ENCODE measurements at regions not wholly inside any gene's neighbourhood (a gene's known extent, or its start where the extent isn't known, plus 50 kb on each side); places are given as distances from the start of the nearest gene placed in this dataset.

DNA sequence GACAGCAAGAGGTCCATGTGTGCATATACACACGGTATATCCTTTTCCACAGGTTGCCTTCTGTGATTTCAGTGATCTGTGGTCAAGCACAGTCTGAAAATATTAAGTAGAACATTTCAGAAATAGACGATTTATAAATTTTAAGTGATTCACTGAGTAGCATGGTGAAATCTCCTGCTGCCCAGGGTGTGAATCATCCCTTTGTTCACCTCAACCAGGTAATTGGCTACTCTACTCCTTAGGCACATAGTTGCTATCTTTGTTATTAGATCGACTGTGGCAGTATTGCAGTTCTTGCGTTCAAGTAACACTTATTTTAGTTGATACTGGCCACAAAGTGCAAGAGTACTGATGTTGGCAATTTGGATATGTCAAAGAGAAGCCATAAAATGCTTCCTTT, 1421.7 kb downstream of the GRIK2 start:
- H3K4me2 ChIP-seq (ENCODE audit: insufficient read depth, low read length) = no peak overlapping the region
- intact Hi-C loops (cut with micrococcal nuclease) = no loop called here
- no peak for TF ChIP-seq POLR2A (IDR thresholded peaks at IDR 0.05; ENCODE audit: low read depth, low read length)
- no peak for TF ChIP-seq FOS (IDR thresholded peaks at IDR 0.05; ENCODE audit: borderline replicate concordance, insufficient read depth, low read length)
- TF ChIP-seq, protein P1, sequence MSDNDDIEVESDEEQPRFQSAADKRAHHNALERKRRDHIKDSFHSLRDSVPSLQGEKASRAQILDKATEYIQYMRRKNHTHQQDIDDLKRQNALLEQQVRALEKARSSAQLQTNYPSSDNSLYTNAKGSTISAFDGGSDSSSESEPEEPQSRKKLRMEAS (IDR thresholded peaks at IDR 0.05; ENCODE audit: insufficient read depth, insufficient read length) = no peak
- TF ChIP-seq, protein P2, sequence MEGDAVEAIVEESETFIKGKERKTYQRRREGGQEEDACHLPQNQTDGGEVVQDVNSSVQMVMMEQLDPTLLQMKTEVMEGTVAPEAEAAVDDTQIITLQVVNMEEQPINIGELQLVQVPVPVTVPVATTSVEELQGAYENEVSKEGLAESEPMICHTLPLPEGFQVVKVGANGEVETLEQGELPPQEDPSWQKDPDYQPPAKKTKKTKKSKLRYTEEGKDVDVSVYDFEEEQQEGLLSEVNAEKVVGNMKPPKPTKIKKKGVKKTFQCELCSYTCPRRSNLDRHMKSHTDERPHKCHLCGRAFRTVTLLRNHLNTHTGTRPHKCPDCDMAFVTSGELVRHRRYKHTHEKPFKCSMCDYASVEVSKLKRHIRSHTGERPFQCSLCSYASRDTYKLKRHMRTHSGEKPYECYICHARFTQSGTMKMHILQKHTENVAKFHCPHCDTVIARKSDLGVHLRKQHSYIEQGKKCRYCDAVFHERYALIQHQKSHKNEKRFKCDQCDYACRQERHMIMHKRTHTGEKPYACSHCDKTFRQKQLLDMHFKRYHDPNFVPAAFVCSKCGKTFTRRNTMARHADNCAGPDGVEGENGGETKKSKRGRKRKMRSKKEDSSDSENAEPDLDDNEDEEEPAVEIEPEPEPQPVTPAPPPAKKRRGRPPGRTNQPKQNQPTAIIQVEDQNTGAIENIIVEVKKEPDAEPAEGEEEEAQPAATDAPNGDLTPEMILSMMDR (IDR thresholded peaks at IDR 0.05; ENCODE audit: extremely low read depth in 1 of 2, insufficient read depth in 1 of 2, low read depth in 1 of 2, low read length in 2 of 2) = no peak
- TF ChIP-seq GATA2 (IDR thresholded peaks at IDR 0.05; ENCODE audit: insufficient read depth, insufficient read length, low read depth, low read length) = no peak
- TF ChIP-seq POLR2AphosphoS5 (IDR thresholded peaks at IDR 0.05; ENCODE audit: insufficient read depth, low read depth, low read length) = no peak
- TF ChIP-seq JUN (IDR thresholded peaks at IDR 0.05; ENCODE audit: borderline replicate concordance, insufficient read depth, insufficient read length, low read depth) = no peak
- no peak for TF ChIP-seq EZH2 (IDR thresholded peaks at IDR 0.05; ENCODE audit: borderline replicate concordance, low read depth, low read length, severe bottlenecking)
- TF ChIP-seq MYC (IDR thresholded peaks at IDR 0.05; ENCODE audit: low read depth, low read length) = no peak
- H3K27me3 ChIP-seq (ENCODE audit: control insufficient read depth in 2 of 2, insufficient read depth in 2 of 2, low read length in 2 of 2) = no peaks in the 10 kb centered on the region
- H3K9ac ChIP-seq (replicated peaks; ENCODE audit: extremely low read depth, insufficient read depth, low read length) = no peak overlapping the region
- H3K4me3 ChIP-seq (replicated peaks in 1 of 3; ENCODE audit: insufficient read depth in 1 of 3, low read depth in 1 of 3, low read length in 3 of 3) = no peak overlapping the region
- H3K79me2 ChIP-seq (ENCODE audit: control insufficient read depth, insufficient read depth, low read length) = no peaks in the 10 kb centered on the region
- no peaks in the 10 kb centered on the region for H4K20me1 ChIP-seq (replicated peaks; ENCODE audit: control insufficient read depth, extremely low read depth, insufficient read depth, low read length)
- ChIA-PET POLR2A (no interaction called here), CTCF (no interaction called here)
- dilution Hi-C loops (cut with MboI; ENCODE audit: extremely low pct_ligation_motif_present, low sequenced_read_pairs) = no loop called here
- DNase-seq (ENCODE audit: low read depth, low spot score) (no peak), FAIRE-seq (no peak)
- no peaks in the 10 kb centered on the region for H3K9me1 ChIP-seq (replicated peaks; ENCODE audit: control insufficient read depth, extremely low read depth, insufficient read depth, low read length)
- no TSS peak for BruUV-seq (replicated peaks)
- no peak overlapping the region for H3K27ac ChIP-seq (ENCODE audit: insufficient read depth, low read depth, low read length)
- no peaks in the 10 kb centered on the region for H3K4me1 ChIP-seq (ENCODE audit: control insufficient read depth, extremely low read depth, insufficient read depth, low read length)
- no peak overlapping the region for H2AFZ ChIP-seq (ENCODE audit: low read depth, low read length)
- no peaks in the 10 kb centered on the region for H3K36me3 ChIP-seq (ENCODE audit: control insufficient read depth in 2 of 2, extremely low read depth in 1 of 2, insufficient read depth in 2 of 2, low read length in 2 of 2)
- no peaks in the 10 kb centered on the region for H3K9me3 ChIP-seq (replicated peaks; ENCODE audit: control insufficient read depth, insufficient read depth, low read length)

Data from endothelial cell of umbilical vein (primary cell).